ENCODE measurements at regions not wholly inside any gene's neighbourhood (a gene's known extent, or its start where the extent isn't known, plus 50 kb on each side); places are given as distances from the start of the nearest gene placed in this dataset.

- no peak for DNase-seq
Measured at GRCh38 chr10:30256084-30256483, 93.0 kb downstream of the MTPAP start.

- DNase-seq, result no peak
Measured at GRCh38 chr10:30254926-30255325, 94.2 kb downstream of the MTPAP start.

GRCh38 chr10:30248728-30249127 is 100.3 kb downstream of the MTPAP start:
- DNase-seq, result no peak

GRCh38 chr10:30247704-30248103 is 101.4 kb downstream of the MTPAP start:
- no peak for DNase-seq

- DNase-seq, result no peak
Measured at GRCh38 chr10:30241422-30242110, 107.5 kb downstream of the MTPAP start.

GRCh38 chr10:30238836-30239235 is 110.2 kb downstream of the MTPAP start:
- no peak for DNase-seq

- DNase-seq, result no peak
Measured at GRCh38 chr10:30233186-30233959, 115.7 kb downstream of the MTPAP start.

GRCh38 chr10:30231709-30232108 is 117.4 kb downstream of the MTPAP start:
- no peak for DNase-seq

GRCh38 chr10:30231071-30231652 is 117.9 kb downstream of the MTPAP start:
- no peak for DNase-seq

GRCh38 chr10:30229536-30229935 is 119.5 kb downstream of the MTPAP start:
- no peak for DNase-seq

- DNase-seq, result no peak
Measured at GRCh38 chr10:30228417-30229036, 120.6 kb downstream of the MTPAP start.

- no peak for DNase-seq
Measured at GRCh38 chr10:30227481-30227880, 121.6 kb downstream of the MTPAP start.

GRCh38 chr10:30219971-30220751 is 128.9 kb downstream of the MTPAP start:
- peak in 5 of 56 donors; percentile 1 to 10 (median 7) for DNase-seq

- DNase-seq, result no peak
Measured at GRCh38 chr10:30216821-30217220, 132.3 kb downstream of the MTPAP start.

GRCh38 chr10:30215623-30216022 is 133.5 kb downstream of the MTPAP start:
- peak in 1 of 56 donors; percentile 2 for DNase-seq

GRCh38 chr10:30215141-30215540 is 133.9 kb downstream of the MTPAP start:
- no peak for DNase-seq

GRCh38 chr10:30210296-30210695 is 138.8 kb downstream of the MTPAP start:
- DNase-seq, result no peak

GRCh38 chr10:30208330-30208729 is 140.7 kb downstream of the MTPAP start:
- no peak for DNase-seq

GRCh38 chr10:30207485-30208052 is 141.5 kb downstream of the MTPAP start:
- no peak for DNase-seq

- no peak for DNase-seq
Measured at GRCh38 chr10:30200017-30200415, 140.6 kb upstream of the JCAD start.
